DOHH2 (cell line): ENCODE measurements at regions not wholly inside any gene's neighbourhood (a gene's known extent, or its start where the extent isn't known, plus 50 kb on each side); places are given as distances from the start of the nearest gene placed in this dataset.

ENCODE experiments used
- H3F3A ChIP-seq: fragments of 200-600 bp; sonication (generic), shearing (Covaris generic); 2 replicates; pipeline ENCODE4 v1.6.0; 2016; ENCODE audit warnings: antibody characterized with exemption, mild to moderate bottlenecking; ENCODE audit not compliant: control insufficient read depth, insufficient read depth
- H3K27ac ChIP-seq: fragments of 200-600 bp; sonication (generic); 2 replicates; pipeline ENCODE4 v1.5.1; 2014; ENCODE audit warnings: low read depth, mild to moderate bottlenecking, low read length, moderate library complexity
- H3K27me3 ChIP-seq: fragments of 200-600 bp; sonication (generic); 2 replicates; pipeline ENCODE4 v1.6.1; 2014; ENCODE audit warnings: mild to moderate bottlenecking, low read length, mixed read lengths; ENCODE audit not compliant: control insufficient read depth
- H3K36me3 ChIP-seq: fragments of 200-600 bp; sonication (generic); 2 replicates; pipeline ENCODE4 v1.6.1; 2014; ENCODE audit warnings: mild to moderate bottlenecking, low read length, moderate library complexity, mixed read lengths; ENCODE audit not compliant: control insufficient read depth
- H3K4me1 ChIP-seq: fragments of 200-600 bp; sonication (generic); 2 replicates; pipeline ENCODE4 v1.6.1; 2014; ENCODE audit warnings: mild to moderate bottlenecking, low read length, mixed read lengths; ENCODE audit not compliant: control insufficient read depth
- H3K4me2 ChIP-seq: fragments of 200-600 bp; sonication (generic); 2 replicates; pipeline ENCODE4 v1.6.0; 2014; ENCODE audit warnings: mild to moderate bottlenecking, low read length, moderate library complexity
- H3K4me3 ChIP-seq: fragments of 200-600 bp; sonication (generic); 2 replicates; pipeline ENCODE4 v1.5.1; 2014; ENCODE audit warnings: mild to moderate bottlenecking, low read length, mixed read lengths
- H3K79me2 ChIP-seq: fragments of 200-600 bp; sonication (generic); 2 replicates; pipeline ENCODE4 v1.6.1; 2014; ENCODE audit warnings: mild to moderate bottlenecking, low read length, mixed read lengths; ENCODE audit not compliant: control insufficient read depth
- H3K9me2 ChIP-seq: fragments of 200-600 bp; sonication (generic); replicated peaks from 2 replicates; pipeline ENCODE4 v1.6.1; 2014; ENCODE audit warnings: mild to moderate bottlenecking, low read length, mixed read lengths; ENCODE audit not compliant: control insufficient read depth
- H3K9me3 ChIP-seq: fragments of 200-600 bp; sonication (generic); 2 replicates; pipeline ENCODE4 v1.6.1; 2014; ENCODE audit warnings: antibody characterized with exemption, low read length, mixed read lengths; ENCODE audit not compliant: control insufficient read depth, insufficient read depth
- H4K20me1 ChIP-seq: fragments of 200-600 bp; sonication (generic); 2 replicates; pipeline ENCODE4 v1.6.0; 2014; ENCODE audit warnings: low read depth, mild to moderate bottlenecking, antibody characterized with exemption, low read length, moderate library complexity; ENCODE audit not compliant: control insufficient read depth, insufficient read depth
- CTCF ChIP-seq: fragments of 200-600 bp; sonication (generic); IDR thresholded peaks from one replicate; pipeline ENCODE4 v1.5.1; 2014; ENCODE audit warnings: antibody characterized with exemption, mild to moderate bottlenecking, low read depth, low read length; ENCODE audit not compliant: poor library complexity, severe bottlenecking
- EZH2phosphoT487 ChIP-seq: fragments of 200-600 bp; sonication (generic); IDR thresholded peaks from 2 replicates; pipeline ENCODE4 v1.6.1; 2017; ENCODE audit warnings: borderline replicate concordance, mild to moderate bottlenecking, antibody characterized with exemption, low read length, moderate library complexity, mixed read lengths

- H3K9me3 ChIP-seq = no peaks in the 10 kb centered on the region
- H3K27me3 ChIP-seq = peaks cover 11% of the 10 kb centered on the region
- H3F3A ChIP-seq = no peaks in the 10 kb centered on the region
- H3K4me1 ChIP-seq = no peaks in the 10 kb centered on the region
- H3K27ac ChIP-seq = no peak overlapping the region
- H3K79me2 ChIP-seq = no peaks in the 10 kb centered on the region
- no peaks in the 10 kb centered on the region for H4K20me1 ChIP-seq
- TF ChIP-seq CTCF (no peak), EZH2phosphoT487 (no peak)
- H3K36me3 ChIP-seq = no peaks in the 10 kb centered on the region
- no peak overlapping the region for H3K4me2 ChIP-seq
- H3K9me2 ChIP-seq = no peaks in the 10 kb centered on the region
- H3K4me3 ChIP-seq = no peak overlapping the region
Observed at GRCh38 chr10:125348536-125348935, 188.2 kb upstream of the CTBP2 start.

GRCh38 chr10:125344573-125345171 lies 184.3 kb upstream of the CTBP2 start:
- no peaks in the 10 kb centered on the region for H3K9me2 ChIP-seq
- H3K36me3 ChIP-seq = no peaks in the 10 kb centered on the region
- H3K79me2 ChIP-seq = no peaks in the 10 kb centered on the region
- no peaks in the 10 kb centered on the region for H4K20me1 ChIP-seq
- TF ChIP-seq EZH2phosphoT487 (no peak), CTCF (no peak)
- H3K27ac ChIP-seq = no peak overlapping the region
- H3K9me3 ChIP-seq = no peaks in the 10 kb centered on the region
- no peaks in the 10 kb centered on the region for H3K4me1 ChIP-seq
- peaks cover 11% of the 10 kb centered on the region for H3K27me3 ChIP-seq
- no peak overlapping the region for H3K4me3 ChIP-seq
- H3K4me2 ChIP-seq = no peak overlapping the region
- no peaks in the 10 kb centered on the region for H3F3A ChIP-seq

- Histone ChIP-seq H3K9me2 (no peaks in the 10 kb centered on the region), H3K36me3 (no peaks in the 10 kb centered on the region), H3K4me3 (no peak overlapping the region), H4K20me1 (no peaks in the 10 kb centered on the region), H3K9me3 (no peaks in the 10 kb centered on the region), H3K4me1 (no peaks in the 10 kb centered on the region), H3K27me3 (peaks cover 11% of the 10 kb centered on the region), H3K79me2 (no peaks in the 10 kb centered on the region), H3K4me2 (no peak overlapping the region), H3F3A (no peaks in the 10 kb centered on the region), H3K27ac (no peak overlapping the region)
- TF ChIP-seq EZH2phosphoT487 (no peak), CTCF (no peak)
Observed at GRCh38 chr10:125343983-125344382, 183.6 kb upstream of the CTBP2 start.
